CD4-positive, alpha-beta T cell treated with Interleukin-15 for 4 hours (primary cell): ENCODE measurements at regions not wholly inside any gene's neighbourhood (a gene's known extent, or its start where the extent isn't known, plus 50 kb on each side); places are given as distances from the start of the nearest gene placed in this dataset.

ENCODE experiments used
- DNase-seq: peaks from one replicate; pipeline ENCODE4 v3.0.0-alpha.2; 2020; ENCODE audit warnings: low spot score

DNA sequence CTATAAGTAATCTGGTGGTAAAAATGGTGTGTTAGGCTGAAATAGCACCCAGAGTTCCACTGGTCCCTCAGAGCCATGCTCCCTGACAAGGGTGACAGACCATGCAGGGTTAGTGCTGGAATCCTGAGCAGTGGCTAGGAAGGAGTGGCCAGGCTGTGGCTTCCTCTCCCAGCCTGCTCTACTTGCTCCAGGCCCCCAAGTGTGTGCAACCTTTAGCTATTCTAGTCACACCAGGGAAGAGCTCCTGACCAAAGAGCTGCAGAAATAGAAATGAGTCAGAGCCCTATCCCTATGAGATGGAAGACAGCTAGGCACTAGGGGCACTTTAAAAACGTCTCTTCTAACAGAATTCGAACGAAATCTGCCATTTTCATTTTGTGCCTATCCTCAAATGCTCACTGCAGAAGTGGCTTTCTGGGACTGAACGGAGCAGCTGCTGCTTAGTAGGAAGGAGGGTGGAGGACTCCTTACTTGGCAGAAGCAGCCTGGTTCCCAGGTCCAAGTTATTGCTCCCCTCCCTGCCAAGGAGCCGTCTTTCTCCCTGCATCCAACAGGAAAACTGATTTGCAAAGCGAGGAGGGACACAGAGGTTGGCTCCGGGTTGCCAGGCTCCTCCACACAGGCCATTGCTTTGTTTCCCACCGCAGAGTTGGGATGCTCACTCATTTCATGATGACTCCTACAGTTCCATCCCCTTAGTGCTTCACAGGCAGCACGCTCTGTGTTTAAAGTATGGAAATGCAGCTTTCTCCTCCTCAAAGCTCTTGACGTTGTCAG is 754.5 kb downstream of the C6orf118 start:
- DNase-seq = no peak

DNA sequence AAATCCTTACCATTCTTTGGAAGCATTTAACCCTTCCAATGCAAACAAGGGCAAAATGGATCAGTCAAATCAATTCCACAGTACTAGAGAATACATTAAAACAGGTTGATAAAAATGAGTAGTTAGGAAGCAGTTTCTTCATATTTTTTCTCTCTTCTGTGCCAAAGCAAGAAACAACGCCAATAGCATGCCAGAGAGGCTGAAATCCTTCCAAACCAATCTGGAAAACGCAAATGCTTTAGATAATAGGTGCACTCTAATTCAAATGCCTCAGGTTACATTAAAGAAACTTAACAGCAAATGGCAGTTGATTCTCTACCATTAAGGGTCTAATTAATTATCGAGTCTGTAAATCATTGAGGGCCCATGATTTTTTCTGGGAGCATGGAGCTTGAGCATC is 755.2 kb downstream of the C6orf118 start:
- DNase-seq = no peak

DNA sequence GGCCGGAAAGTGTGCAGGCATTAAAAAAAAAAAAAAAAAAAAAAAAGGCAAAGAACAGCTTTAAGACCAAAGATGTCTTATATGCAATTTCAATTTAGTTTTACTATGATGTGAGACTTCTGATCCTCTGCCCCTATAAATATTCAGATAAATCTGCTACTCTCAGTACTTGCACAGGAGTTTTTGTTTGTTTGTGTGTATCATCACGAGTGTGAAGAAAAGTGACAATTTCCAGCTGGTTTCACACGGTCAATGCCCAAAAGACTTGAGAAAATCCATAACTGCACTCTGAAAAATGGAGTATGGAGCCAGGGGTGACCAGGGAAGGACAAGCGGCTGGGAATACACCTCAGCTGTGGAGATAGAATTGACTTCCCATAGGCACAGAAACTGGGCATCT is 757.7 kb downstream of the C6orf118 start:
- no peak for DNase-seq

DNA sequence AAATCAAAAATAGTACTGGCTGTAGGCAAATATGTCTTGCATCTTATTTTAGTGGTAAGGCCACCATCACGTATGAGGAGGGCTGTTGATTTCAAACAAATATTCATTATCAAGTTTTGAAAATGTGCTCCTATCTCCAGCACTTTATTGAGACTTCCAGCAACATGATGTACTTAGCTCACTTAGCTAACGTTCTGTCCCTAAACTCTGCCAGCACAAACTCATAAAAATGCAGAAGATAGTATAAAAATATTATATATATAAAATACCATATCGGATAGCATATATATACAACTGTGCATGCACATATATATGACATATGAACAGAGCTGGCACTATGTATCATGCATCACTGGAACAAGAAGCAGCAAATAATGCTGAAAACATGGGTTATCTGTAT is 762.3 kb downstream of the C6orf118 start:
- no peak for DNase-seq

DNA sequence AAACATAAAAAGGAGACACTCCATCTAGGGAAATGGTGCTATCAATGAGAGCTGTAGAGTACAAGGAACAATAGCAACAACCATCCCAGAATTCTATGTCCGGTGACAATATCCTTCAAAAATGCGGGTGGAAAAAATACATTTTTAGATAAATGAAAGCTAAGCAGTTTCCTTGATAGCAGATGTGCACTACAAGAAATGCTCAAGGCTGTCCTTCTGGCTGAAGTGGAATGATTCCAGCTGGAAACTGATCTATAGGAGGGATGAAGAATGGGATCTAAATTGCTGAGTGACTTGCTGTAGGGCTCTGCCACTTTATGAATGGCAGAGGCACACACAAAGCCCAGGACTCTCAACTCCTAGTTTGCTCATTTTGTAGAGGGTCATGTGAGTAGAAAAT is 763.1 kb downstream of the C6orf118 start:
- no peak for DNase-seq

DNA sequence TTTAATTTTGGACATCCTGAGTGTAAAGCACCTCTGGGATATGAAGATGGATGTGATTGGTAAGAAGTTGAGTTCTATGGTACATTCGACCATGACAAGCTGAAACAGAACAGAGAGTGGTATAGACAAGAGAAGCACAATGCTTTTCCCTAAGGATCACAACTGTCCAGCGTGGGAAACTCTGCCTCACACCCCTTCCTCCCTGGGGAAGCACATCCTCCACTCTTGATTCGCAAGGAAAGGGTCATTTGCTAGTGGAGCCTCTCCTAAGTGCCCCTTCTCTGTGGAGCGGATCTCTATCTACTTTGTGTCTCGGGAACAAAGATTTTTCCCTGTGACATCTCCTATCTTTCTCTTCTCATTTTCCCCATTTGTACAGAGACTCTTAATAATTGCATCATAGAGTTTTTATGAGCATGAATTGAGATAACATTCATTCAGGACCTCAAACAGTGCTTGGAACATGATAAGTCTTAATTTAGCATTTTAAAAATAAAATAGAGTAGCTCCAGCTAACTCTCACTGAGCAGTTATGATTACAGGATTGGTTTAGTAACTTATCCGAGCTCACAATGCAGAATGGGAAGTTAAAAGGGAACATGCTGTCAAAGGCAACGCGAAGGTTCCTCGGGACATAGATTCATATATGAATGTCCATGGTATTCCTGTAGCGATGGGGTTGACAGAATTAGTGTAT is 775.2 kb downstream of the C6orf118 start:
- no peak for DNase-seq

DNA sequence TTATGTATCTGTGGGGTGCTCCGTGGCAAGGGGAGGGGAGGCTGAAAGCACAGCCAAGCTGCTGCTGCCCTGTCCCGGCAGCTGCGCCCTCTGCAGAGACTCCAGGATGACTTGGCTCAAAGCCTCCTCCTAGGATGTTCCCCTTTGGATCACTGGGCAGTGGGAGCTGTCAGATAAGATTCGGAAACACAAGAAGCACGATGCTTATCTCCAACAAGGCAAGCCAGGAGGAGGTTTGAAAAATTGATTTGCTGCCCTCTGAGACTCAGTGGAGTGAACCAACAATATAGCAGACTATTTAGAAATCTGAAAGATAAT is 776.4 kb downstream of the C6orf118 start:
- no peak for DNase-seq

DNA sequence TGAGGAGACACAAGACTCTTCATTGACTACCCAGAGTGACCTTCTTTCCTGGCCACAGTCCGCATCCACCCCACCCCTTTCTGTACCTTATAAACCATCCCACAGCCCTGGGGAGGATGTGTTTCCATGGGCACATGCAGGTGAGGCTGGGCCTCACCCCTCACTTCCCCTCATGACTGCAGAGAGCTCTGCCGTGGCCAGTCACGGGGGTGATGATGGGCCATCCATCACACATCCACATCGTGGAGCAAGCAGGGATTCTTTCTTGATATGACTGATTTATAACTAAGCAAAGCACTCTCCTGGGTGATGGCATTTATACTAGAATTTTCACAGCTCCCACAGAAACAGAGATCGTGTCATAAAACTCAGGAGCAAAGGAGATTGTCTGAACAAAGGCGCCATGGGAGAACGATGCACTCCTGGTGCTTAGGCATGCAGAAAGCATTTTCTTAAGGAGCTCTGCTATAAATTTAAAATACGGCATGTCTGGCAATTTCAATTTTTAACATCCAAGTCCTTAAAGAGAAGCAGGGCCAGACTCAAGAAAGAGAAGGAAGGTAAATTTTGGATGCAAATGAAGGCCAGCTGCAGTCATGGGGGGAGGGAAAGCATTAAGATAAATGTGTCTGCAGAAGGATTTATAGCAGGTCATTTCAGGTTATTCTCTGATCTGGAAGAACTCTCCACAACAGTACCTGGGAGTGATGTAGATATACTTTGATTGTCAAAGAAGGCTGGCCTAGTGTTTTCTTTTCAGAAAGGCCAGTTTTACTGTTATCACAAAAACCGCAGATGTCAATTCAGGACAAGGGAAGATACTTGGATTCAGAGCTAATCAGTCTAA is 777.0 kb downstream of the C6orf118 start:
- DNase-seq = no peak

DNA sequence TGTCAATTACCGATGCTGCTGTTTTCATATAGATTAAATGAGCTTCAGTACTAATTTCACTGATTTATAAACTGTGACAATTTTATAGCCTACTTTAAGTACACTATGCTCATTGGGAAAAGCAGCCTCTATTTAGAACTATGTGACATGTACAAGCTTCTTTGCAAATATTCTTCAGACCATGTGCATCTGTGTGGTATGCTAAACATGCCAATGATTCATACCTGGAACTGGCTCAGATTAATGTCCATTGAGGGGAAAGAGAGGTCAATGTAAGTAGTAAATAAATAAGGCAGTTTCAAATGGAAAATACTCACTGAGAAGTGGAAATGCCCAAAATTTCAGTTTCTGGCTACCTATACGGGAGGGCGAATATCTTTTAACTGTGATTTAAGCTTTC is 777.7 kb downstream of the C6orf118 start:
- DNase-seq = no peak

DNA sequence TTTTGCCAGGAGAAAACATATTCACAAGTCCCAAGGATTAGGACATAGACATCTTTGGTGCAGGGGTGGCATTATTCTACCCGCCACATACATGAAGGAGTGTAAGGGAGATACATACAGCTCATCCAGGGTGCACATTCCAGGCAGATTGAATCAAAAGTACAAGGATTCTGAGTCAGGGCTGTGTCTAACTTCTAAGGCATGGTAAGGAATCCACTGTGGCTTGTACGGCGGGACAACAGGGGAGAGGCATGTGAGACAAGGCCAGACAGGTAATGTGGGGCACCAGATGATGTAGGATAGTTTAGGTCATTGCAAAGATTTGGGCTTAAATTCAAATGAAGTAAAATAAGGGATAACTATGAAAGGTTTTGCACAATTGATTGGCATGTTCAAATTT is 780.9 kb downstream of the C6orf118 start:
- DNase-seq = no peak

DNA sequence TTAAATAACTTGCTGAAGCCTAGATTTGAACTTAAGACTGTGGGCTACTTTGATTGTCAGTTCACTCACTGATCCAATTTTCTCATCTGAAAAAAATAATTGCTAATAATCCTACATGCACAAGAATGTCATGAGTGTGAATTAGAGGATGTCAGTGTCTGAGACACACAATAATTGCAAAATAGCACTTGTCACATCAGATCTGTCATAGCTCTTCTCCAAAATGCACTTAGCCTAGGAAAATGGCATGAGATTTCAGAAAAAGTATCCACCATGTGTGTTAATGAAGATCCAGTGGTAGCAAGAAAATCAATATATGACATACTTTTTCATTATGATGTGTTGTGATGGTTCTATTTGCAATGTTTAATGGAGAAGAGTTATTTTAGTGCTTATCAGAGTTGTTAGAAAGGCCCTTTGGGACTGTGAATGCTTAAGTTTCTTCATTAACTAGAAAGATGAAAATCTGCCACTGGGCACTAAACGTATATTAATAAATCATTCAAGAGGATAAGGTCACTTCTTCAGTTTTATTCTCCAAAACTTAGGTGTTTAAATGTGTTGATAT is 786.2 kb downstream of the C6orf118 start:
- DNase-seq = no peak

DNA sequence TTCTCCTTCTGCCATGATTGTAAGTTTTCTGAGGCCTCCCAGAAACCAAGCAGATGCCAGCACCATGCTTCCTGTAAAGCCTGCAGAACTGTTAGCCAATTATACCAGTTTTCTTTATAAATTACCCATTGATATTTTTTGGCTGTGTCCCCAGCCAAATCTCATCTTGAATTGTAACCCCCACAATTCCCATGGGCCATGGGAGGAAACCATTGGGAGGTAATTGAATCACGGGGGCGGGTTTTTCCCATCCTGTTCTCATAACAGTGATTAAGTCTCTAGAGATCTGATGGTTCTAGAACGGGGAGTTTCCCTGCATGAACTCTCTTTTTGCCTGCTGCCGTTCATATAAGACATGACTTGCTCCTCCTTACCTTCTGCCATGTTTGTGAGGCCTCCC is 788.5 kb downstream of the C6orf118 start:
- DNase-seq = no peak

DNA sequence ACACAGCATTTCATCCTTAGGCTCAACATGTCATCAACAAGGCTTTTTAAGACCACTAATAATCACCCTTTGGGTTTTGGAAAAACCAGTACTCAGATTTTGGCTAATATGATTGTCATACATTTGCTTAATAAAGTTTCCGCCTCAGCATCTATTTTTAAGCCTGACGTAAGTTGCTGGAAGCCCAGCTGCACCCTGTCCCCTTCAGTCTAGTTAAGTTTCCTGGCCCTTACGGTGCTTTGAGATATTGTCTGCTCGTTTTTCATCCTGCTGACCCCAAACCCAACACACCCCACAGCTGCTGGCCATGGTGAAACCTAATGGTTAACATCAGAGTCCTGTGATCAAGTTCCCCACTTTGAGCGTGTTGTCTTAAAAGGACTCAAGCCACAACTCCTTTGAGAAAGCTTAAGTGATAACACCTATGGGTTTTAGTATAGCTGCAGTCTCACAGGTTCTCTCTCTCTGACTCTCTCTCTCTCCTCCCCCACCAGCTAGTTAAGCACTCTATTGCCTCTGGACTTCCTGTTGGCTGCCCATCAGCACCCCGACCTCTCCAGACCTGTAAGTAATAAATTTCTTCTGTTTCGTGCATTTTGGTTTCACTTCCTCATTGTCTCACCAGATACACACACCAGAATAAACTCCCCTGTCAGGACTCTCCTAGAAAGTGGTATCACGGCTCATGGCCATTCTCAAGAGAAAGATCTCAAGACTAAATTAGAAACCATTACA is 802.0 kb downstream of the C6orf118 start:
- no peak for DNase-seq

DNA sequence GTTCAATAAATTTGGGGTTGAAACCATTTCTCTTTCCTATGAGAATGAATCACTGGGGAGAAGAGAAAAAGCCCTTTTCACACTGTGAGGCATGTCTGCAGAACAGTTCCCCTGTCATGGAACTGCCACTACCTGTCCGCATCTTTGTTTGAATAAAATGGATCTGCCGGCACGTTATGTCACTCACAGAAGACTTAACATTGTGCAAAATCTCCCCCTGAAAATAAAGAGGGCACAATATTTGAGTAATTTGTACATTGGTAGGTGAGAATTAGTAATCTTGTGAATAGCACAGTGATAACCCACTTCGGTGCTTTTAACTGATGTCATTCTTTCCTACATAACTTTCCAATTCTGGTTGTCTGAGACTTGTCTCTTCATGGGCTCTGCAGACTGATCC is 804.0 kb downstream of the C6orf118 start:
- no peak for DNase-seq

DNA sequence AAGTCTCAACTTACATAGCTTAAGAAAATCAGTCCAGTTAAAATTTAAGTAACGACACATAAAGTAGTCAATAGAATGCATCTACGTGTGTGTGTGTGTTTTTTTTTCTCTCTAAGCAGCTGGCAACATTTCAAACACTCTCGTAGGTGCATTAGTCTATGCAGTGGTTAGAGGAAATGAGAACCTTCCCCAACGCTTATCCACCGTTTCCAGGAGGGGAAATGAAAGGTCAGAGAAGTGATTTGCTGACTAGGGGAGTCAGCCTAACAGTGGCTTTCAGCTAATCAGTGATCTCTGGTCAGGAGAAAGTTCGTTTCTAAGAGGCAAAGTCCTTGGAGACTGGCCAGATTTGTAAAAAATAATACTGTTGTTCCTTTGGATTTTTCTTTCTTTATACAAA is 806.6 kb downstream of the C6orf118 start:
- DNase-seq = no peak

DNA sequence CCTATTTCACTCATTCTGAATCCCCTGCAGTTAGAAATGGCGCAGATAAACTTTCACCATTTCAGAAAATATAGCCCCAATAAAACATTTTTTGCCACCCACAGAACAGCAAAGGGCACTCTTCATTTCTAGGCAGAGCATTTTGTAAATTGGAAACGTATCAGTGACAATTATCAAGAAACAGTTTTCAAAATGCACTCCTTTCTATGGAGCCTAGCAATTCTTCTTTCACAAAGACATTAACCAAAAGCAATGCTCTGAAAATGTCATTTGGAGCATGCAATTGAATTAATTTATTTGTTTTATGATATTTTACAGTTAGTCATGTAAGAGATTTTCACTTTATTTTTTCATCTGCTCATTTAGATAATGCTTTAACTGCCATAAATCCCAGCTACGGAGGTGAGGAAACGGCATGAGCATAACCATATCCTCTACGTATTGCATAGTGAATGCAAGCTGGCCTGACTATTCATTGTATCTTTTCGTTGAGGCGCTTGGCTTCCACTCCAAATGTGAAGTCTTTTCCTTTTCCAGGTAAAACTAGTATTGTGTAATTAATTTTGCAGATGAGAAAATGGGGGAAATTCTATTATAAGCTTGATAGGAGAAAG is 813.4 kb downstream of the C6orf118 start:
- no peak for DNase-seq

DNA sequence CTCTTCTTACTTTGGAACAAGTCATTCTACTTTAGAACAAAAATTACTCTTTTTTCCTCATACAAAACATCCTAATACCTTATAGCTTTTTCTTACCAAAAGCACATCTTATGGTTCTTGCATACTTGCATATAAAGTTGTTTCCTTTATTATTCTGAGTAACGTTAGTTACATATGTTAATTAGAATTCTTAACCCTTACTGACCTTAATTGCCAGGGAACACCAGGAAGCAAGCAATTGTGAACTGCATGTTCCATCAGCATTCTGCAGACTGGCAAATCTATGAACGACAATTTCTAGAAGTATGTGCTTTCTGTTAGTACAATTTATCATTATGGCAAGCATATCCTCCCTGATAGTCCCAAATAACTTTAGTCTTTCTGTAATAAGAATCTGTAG is 831.0 kb downstream of the C6orf118 start:
- DNase-seq = no peak

DNA sequence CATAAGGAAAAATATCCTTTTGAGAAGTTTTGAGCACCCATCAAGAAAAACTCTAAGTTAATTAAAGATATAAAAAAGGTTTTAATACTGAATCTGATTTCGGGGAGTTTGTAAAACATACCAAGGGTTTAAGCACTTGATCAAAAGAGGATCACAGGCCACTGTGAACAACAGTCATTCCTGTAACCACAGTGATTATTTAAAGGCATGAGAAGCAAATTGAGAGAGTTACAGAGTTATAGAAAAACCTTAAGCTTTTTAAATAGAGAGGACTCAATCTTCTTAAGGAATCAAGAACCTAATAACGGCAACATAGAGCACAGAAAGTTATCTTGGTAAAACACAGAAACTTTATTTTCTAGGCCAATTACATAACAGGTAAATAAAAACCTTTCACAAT is 831.6 kb downstream of the C6orf118 start:
- no peak for DNase-seq

DNA sequence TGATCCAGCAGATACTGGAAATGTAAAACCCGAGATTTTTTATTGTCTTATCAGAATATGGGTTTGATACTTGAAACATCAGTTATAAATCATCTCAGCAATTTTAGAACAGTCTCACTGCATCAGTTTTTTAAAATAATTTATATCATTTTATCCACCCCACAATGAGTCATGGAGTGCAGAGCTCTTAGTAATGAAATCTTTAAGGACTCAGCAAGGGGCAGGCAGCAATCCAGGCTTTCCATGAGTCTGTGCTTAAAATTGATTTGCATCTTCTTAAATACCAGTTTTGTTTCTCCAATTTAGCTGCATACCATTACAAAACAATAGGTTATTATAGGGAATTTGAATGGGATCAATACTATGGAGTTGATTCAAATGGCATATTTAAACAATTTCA is 832.3 kb downstream of the C6orf118 start:
- no peak for DNase-seq

DNA sequence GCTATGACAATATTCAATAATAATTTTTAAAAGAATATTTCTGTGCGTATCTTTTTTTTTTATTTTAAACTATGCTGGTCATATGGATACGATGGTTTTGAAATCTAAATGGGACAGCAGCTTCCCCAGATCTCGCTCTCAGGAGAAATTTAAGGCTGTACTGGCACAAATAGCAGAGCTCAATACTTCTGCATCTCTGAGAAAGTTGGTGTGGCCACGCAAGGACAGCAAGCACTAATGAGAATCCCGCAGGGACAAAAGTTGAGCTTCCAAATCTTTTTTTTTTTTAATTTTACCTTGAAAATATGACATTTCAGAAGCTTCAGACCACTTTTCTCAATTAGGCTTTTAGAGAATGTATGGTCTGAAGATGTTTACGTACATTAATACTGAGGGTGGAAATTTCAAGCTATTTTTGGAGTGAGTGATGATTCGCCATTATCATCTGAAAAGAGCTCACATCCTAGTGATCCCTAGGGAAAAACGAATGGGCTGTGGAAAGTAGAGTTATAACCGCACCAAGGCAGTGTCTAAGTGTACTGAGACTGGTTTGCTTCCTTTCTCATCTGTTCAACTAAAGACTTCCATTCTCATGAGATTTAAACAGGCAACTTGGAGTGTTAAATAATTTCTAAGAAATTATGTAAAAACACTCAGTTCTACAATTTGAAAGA is 840.0 kb downstream of the C6orf118 start:
- no peak for DNase-seq

DNA sequence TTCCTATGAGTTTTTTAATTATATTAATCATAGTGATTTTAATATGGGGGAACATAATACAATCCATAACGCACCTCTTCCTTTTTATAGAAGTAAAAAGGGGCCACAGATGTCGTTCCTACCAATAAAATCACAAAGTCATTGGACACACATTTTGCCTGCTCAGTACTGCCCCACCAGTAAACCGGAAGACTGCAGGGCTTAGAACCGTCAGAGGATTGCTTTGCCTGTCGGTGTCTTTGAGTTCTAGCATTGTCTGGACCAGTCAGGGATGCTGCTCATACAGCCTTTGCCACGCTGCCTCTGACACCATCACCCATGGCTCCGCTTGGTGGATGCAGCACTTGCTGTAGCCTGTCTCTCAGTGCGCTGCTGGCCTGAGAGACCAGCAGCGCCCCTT is 853.6 kb downstream of the C6orf118 start:
- no peak for DNase-seq
